ENCODE measurements at regions not wholly inside any gene's neighbourhood (a gene's known extent, or its start where the extent isn't known, plus 50 kb on each side); places are given as distances from the start of the nearest gene placed in this dataset.

- no peaks in the 10 kb centered on the region; the same call in 1 of the 2 replicates for H3K27me3 ChIP-seq (replicated peaks; ENCODE audit: insufficient read depth)
- H3K4me2 ChIP-seq (ENCODE audit: unreplicated experiment), result no peak overlapping the region
- in situ Hi-C loops (cut with MboI), result no loop called here
- no peak for TF ChIP-seq EZH2 (IDR thresholded peaks at IDR 0.05; ENCODE audit: insufficient read depth, poor library complexity, severe bottlenecking)
- TF ChIP-seq EZH2phosphoT487 (IDR thresholded peaks at IDR 0.05; ENCODE audit: insufficient read depth, low read depth), result no peak
- H3K9me3 ChIP-seq (ENCODE audit: low read depth), result no peaks in the 10 kb centered on the region
- H3K36me3 ChIP-seq (ENCODE audit: low read depth), result no peaks in the 10 kb centered on the region
- no peaks in the 10 kb centered on the region for H4K20me1 ChIP-seq (ENCODE audit: insufficient read depth)
- no peaks in the 10 kb centered on the region for H3K4me1 ChIP-seq (ENCODE audit: insufficient read depth)
- no peak for DNase-seq
- H3F3A ChIP-seq (ENCODE audit: insufficient read depth), result no peaks in the 10 kb centered on the region
- no peak overlapping the region for H3K9ac ChIP-seq
- no peak overlapping the region for H3K27ac ChIP-seq
- no peak overlapping the region for H2AFZ ChIP-seq
- H3K79me2 ChIP-seq (ENCODE audit: insufficient read depth), result no peaks in the 10 kb centered on the region
- no peaks in the 10 kb centered on the region for H3K9me2 ChIP-seq (ENCODE audit: insufficient read depth)
- 49 to 57% methylated on average over 4 of the region's 4 CpGs for WGBS, 2 experiments (ENCODE audit: low coverage in 1 of 2, low lambda C conversion rate in 2 of 2, missing lambda C conversion rate in 2 of 2)
- H3K4me3 ChIP-seq, result no peak overlapping the region
These were observed 407.3 kb downstream of the STIM2 start for GRCh38 chr4:27267970-27268355.

DNA sequence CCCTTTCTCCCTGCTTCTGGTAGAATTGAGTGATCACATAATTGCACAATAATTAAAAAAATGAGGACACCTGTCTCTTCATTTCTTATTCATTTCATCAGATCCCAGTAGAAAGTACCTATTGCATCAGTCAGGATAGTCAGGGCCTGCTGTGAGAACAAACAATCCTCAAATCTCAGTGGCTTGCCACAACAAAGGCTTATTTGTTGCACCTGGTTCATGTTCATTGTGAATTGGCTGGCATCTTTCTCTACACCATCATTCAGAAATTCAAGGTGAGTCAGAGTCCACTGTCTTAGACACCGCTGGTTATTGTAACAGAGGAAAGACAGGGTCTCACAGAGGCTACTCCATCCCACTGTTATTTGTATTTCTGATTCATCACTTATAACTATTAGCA lies 409.8 kb downstream of the STIM2 start:
- Histone ChIP-seq H3K4me1 (ENCODE audit: insufficient read depth) (no peaks in the 10 kb centered on the region), H3K9me2 (ENCODE audit: insufficient read depth) (no peaks in the 10 kb centered on the region), H3K36me3 (ENCODE audit: low read depth) (no peaks in the 10 kb centered on the region), H3K27me3 (replicated peaks; ENCODE audit: insufficient read depth) (no peaks in the 10 kb centered on the region; the same call in 1 of the 2 replicates), H3K79me2 (ENCODE audit: insufficient read depth) (no peaks in the 10 kb centered on the region), H3K9ac (no peak overlapping the region), H2AFZ (no peak overlapping the region), H3F3A (ENCODE audit: insufficient read depth) (no peaks in the 10 kb centered on the region), H4K20me1 (ENCODE audit: insufficient read depth) (no peaks in the 10 kb centered on the region), H3K9me3 (ENCODE audit: low read depth) (no peaks in the 10 kb centered on the region), H3K4me3 (no peak overlapping the region), H3K27ac (no peak overlapping the region), H3K4me2 (ENCODE audit: unreplicated experiment) (no peak overlapping the region)
- in situ Hi-C loops (cut with MboI), result no loop called here
- no peak for DNase-seq
- WGBS, 2 experiments (ENCODE audit: low coverage in 1 of 2, low lambda C conversion rate in 2 of 2, missing lambda C conversion rate in 2 of 2), result 30 to 33% methylated on average over 1 of the region's 1 CpG
- TF ChIP-seq EZH2 (IDR thresholded peaks at IDR 0.05; ENCODE audit: insufficient read depth, poor library complexity, severe bottlenecking), result no peak
- TF ChIP-seq EZH2phosphoT487 (IDR thresholded peaks at IDR 0.05; ENCODE audit: insufficient read depth, low read depth), result no peak

- Histone ChIP-seq H3K4me1 (ENCODE audit: insufficient read depth) (no peaks in the 10 kb centered on the region), H3K4me3 (no peak overlapping the region), H3K36me3 (ENCODE audit: low read depth) (no peaks in the 10 kb centered on the region), H4K20me1 (ENCODE audit: insufficient read depth) (no peaks in the 10 kb centered on the region), H3F3A (ENCODE audit: insufficient read depth) (no peaks in the 10 kb centered on the region), H3K9ac (no peak overlapping the region), H2AFZ (no peak overlapping the region), H3K4me2 (ENCODE audit: unreplicated experiment) (no peak overlapping the region), H3K27me3 (replicated peaks; ENCODE audit: insufficient read depth) (no peaks in the 10 kb centered on the region; the same call in 1 of the 2 replicates), H3K79me2 (ENCODE audit: insufficient read depth) (no peaks in the 10 kb centered on the region), H3K27ac (no peak overlapping the region), H3K9me2 (ENCODE audit: insufficient read depth) (no peaks in the 10 kb centered on the region), H3K9me3 (ENCODE audit: low read depth) (no peaks in the 10 kb centered on the region)
- no peak for DNase-seq
- TF ChIP-seq EZH2phosphoT487 (IDR thresholded peaks at IDR 0.05; ENCODE audit: insufficient read depth, low read depth), result no peak
- TF ChIP-seq EZH2 (IDR thresholded peaks at IDR 0.05; ENCODE audit: insufficient read depth, poor library complexity, severe bottlenecking), result no peak
- 13 to 24% methylated on average over 4 of the region's 4 CpGs for WGBS, 2 experiments (ENCODE audit: low coverage in 1 of 2, low lambda C conversion rate in 2 of 2, missing lambda C conversion rate in 2 of 2)
- in situ Hi-C loops (cut with MboI), result no loop called here
These were observed 410.9 kb downstream of the STIM2 start for GRCh38 chr4:27271555-27271954.

- Histone ChIP-seq H3F3A (ENCODE audit: insufficient read depth) (no peaks in the 10 kb centered on the region), H3K9me3 (ENCODE audit: low read depth) (no peaks in the 10 kb centered on the region), H3K4me1 (ENCODE audit: insufficient read depth) (no peaks in the 10 kb centered on the region), H4K20me1 (ENCODE audit: insufficient read depth) (no peaks in the 10 kb centered on the region), H3K27ac (no peak overlapping the region), H3K36me3 (ENCODE audit: low read depth) (no peaks in the 10 kb centered on the region), H3K9ac (no peak overlapping the region), H3K79me2 (ENCODE audit: insufficient read depth) (no peaks in the 10 kb centered on the region), H2AFZ (no peak overlapping the region), H3K9me2 (ENCODE audit: insufficient read depth) (no peaks in the 10 kb centered on the region), H3K27me3 (replicated peaks; ENCODE audit: insufficient read depth) (no peaks in the 10 kb centered on the region; the same call in 1 of the 2 replicates), H3K4me2 (ENCODE audit: unreplicated experiment) (no peak overlapping the region), H3K4me3 (no peak overlapping the region)
- WGBS, 2 experiments (ENCODE audit: low coverage in 1 of 2, low lambda C conversion rate in 2 of 2, missing lambda C conversion rate in 2 of 2), result 0% methylated on average over 1 of the region's 1 CpG
- DNase-seq, result no peak
- in situ Hi-C loops (cut with MboI), result no loop called here
- TF ChIP-seq EZH2phosphoT487 (IDR thresholded peaks at IDR 0.05; ENCODE audit: insufficient read depth, low read depth) (no peak), EZH2 (IDR thresholded peaks at IDR 0.05; ENCODE audit: insufficient read depth, poor library complexity, severe bottlenecking) (no peak)
These were observed 411.6 kb downstream of the STIM2 start for GRCh38 chr4:27272217-27272616.
